NCI-H748 (cell line): ENCODE measurements at regions not wholly inside any gene's neighbourhood (a gene's known extent, or its start where the extent isn't known, plus 50 kb on each side); places are given as distances from the start of the nearest gene placed in this dataset.

Experiments used
- DNase-seq: peaks from one replicate; lab custom pipeline; 2025; ENCODE audit not compliant: unreplicated experiment; lab: John Stamatoyannopoulos, UW

DNA sequence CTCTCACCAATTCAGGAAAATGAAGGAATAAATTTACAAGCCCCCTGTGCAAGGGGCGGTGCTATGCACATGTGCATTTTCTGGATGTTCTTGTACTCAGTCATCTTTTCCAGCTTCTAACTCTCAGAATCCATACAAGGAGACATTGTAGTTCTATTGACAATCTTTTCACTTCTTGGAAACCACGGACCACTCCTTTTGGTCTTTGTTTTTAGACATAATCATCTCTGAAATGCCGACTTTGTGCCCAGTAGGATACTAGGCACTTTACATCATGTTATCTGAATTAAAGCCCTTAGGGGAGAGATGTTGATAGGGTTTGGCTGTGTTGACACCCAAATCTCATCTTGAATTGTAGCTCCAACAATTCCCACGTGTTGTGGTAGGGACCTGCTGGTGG lies 322.6 kb upstream of the WWC1 start:
- no peak for DNase-seq

DNA sequence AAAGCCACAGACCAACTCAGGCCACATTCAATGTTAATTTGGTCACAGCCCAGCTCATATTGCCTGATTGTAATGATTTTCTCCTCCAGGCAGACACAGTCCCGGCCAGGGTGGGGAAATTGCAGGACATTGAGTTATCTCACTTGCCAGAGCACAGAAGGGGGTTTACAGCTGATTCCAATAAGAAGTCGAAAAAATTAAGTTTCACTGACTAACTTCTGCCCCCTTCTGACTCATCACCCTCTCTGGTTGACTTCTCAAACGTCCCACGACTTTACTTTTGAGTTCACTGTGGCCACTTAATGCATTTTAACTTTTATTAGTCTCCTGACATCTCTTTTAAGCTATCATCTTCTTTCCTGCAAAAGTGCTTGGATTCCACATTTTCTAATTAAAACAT lies 321.4 kb upstream of the WWC1 start:
- no peak for DNase-seq

DNA sequence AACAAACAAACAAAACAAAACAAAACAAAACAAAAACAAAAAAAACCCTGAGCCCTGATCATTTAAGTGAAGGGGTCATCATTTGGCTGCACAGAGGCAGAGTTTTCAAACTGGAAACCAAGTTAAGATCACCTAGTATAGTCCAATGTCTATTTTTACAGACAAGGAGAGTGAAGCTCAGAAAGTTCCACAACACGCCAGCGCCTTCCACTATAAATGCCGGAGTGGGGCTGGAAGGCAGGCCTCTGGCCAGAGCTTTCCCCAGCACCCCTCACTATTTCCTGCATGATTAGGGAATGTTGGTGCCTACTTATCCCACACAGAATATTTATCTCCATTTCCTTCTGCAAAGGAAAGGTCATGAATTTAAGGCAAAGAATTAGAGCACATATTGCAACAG lies 319.7 kb upstream of the WWC1 start:
- no peak for DNase-seq

DNA sequence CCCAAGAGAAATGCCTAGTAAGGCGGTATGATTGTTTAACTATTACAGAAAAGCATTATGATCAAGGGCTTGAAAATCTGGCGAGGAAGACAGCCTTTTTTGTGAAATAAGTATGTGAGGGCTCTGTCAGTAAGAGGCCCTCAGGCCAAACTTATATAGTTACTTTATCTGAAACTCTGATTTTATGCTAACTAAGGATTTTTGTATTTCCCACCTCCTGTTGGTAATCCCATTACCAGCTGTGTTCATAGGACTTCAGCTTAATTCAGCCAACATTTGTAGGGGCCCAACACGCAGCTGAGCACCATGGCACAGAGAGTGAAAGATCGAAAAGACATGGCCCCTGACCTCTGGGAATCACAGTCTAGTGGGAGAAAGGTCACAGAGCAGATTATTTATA lies 318.3 kb upstream of the WWC1 start:
- no peak for DNase-seq

DNA sequence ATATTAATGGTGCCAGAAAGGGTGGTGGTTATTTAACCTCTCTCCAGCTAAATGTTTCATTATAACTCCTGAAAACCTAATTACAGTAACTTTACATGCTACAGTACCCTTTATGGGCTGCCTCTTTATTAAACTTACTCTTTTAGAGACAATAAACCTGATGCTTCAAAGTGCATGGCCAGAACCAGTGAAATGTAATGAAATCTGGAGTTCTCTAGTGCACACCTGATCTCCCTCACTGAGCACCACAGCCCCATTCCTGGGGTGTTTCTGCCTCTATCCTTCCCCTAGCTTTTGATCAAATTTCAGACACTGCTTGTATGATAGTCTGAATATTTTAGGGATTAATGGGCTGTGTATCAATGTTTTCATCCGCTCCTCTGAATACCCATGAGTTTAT lies 306.5 kb upstream of the WWC1 start:
- no peak for DNase-seq

DNA sequence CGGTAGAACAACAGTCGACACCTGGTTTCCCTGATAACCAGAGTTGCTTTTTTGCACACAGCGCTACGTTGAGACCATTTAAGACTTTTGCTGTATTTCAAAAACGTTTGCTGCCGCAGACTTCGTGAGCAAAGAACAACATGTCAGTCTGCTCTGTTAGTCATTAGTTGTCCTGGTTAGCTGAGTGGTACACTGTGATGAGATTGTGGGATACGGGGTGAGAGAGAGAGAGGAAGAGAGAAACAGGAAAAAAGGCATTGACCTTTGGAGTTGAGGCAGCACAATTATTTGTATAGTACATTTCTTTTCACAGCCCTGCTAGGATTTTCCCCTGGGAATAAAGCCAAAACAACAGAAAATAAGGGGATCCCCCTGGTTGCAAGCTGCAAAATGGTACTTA lies 306.1 kb upstream of the WWC1 start:
- no peak for DNase-seq

DNA sequence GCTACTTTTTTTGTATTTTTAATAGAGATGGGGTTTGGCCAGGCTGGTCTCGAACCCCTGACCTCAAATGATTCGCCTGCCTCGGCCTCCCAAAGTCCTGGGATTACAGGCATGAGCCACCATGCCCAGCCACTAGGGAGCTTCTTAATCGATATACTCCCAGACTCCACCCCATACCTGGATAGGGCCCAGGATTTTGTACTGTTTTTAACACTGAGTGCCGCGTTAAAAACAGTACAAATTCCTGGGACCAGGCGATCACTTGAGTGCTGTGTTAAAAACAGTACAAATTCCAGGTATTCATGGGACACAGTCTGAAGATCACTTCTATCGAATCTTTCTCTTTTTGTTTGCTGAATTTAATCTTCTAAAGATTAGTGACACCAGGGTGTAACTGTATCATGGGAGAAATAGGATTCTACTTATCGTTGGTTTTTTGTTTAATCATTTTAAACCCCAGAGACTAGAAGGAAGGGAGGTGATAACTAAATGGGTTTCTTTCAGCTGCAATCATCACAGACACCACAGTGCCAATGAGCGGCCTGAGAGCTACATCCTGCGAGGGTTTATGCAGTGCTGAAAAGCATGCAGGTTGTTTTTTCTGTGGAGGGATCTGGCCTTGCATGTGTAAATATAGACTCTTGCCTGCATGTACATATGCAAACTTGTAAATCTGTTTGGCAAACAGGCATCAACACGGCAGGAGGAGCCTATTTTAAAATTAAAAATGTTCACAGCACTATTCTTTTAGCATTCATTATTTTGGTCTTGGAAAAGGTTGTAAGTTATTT lies 303.8 kb upstream of the WWC1 start:
- DNase-seq: no peak

DNA sequence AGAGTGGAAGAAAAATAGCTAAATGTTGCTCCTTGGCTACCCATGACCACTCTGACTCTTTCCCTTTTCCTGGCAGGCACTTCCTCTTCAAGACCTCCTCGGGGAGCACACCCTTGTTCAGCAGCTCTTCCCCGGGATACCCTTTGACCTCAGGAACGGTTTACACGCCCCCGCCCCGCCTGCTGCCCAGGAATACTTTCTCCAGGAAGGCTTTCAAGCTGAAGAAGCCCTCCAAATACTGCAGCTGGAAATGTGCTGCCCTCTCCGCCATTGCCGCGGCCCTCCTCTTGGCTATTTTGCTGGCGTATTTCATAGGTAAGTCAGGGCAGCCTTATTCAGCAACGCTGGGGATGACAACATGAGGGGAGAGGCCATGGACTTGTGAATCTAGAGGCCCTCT lies 298.6 kb upstream of the WWC1 start:
- no peak for DNase-seq

DNA sequence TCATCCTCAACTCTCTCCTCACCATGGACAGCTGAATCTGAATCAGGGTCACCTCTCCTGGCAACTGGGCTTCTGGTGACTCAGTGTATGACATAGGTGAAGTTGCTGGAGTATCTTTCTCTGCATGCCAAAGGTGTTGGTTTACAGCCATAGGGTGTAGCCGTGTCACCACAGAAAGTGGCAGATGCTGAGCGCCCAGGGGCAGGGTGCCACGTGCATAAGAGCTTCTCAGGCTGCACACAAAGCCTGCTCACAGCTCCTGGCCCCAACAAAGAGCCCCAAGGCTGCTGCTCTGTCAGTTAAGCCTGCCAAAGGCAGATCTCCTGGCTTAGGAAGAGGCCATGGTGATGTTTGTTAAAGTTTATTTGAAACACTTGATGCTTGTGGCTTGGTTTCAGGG lies 297.7 kb upstream of the WWC1 start:
- no peak for DNase-seq

DNA sequence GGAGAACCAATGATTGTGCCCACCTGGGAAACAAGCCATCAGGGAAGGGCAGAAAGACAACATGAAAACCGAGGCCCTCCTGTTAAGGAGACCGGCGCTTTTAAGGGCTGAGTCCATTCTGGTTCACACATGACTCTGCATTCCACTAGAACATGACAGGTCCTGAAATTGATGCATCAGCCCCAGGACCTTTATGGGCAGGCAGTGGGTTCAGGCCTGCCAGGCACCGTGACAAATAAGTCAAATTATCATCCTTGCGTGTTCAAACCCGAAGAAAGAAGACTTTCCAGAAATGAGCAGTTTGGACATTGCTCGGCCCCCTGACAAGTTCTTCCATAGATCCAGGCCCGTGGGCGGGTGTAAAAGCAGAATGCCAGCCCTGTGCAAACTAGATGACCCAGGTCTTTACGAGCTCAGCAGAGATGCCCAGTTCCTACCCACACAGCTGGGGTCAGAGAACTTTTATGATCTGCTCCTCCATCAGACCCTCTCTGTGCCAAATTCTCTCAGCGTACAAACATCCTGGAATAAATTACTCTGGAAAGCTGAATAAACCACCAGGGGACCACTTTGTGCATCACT lies 295.5 kb upstream of the WWC1 start:
- no peak for DNase-seq

DNA sequence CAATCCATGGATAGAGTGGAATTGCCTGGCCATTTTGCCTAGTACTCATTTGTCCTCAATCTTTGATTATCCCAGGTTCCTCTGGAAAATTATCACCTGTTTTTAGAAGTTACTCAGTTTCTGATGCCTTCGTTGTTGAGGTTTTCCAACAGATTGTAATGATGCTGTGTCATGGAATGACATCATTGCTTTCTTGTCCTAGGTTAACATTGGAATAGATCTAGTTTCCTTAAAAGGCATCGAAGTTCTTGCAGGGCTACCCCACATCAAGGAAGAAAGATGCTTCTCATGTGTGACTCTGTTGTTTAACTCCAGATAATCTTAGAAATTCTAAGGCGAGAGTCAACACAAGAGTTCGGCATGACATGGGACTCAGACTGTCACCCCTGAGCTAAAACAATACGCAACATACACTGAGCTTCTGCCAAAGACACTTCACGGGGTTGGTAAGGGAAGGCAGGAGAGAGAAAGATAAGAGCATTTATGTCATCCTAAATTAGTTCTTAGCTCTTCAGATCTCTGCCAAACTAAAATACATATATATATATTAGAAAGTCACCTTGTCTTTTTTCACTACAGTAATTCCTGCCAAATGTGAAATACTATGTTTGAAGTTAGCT lies 293.2 kb upstream of the WWC1 start:
- DNase-seq: no peak

DNA sequence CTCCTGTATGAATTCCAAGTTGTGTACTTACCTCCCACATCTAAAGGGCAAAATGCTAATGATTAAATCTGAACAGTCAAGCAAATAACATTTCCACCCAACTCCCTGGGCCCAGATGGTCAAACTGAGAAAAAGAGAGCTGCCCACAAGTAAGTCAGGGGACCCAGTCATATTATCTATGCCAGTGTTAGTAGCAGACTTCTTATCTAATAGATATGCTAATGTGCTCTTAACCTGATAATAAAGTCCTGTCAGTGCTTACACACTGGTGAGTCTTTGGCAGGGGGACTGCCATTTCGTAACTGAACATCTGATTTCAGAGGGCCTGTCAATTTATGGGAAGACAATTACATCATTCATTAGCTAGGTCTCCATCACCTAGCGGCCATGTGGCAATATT lies 292.3 kb upstream of the WWC1 start:
- no peak for DNase-seq

DNA sequence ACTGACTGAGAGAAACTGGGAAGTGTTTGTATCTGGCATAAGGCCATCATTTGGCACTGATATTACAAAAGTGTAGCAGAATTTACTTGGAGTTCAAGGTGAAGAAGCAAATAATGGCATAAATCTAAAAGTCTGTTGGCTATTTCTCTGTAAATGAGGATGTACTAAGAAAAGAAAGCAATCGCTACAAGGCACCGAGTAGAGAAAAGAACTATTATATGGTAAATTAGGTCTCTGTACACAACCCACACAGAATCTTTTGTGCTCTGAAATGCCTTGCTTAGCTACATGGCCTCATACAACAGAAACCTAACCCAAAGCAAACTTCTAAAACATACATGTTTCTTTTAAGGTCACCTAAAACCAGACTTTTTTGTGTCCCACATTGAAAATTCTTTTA lies 290.1 kb upstream of the WWC1 start:
- no peak for DNase-seq

DNA sequence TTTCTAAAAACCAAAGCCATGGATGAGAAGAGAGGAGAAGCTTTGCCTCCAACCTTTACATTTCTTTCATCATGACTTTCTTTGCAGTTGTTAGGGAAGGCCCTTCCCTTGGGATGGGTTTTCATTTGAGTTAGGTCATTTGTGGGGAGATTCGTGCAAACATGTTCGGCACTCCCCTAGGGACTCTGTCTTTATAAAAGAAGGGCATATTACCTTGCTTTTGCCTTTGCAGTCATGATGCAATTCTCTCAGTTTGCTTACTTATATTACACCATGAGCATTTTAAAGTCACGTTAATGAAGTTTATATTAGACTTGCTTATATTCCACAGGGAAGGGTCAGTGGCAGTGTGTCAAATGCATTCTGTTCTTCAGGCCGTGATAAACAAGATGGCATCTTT lies 289.3 kb upstream of the WWC1 start:
- DNase-seq: no peak

DNA sequence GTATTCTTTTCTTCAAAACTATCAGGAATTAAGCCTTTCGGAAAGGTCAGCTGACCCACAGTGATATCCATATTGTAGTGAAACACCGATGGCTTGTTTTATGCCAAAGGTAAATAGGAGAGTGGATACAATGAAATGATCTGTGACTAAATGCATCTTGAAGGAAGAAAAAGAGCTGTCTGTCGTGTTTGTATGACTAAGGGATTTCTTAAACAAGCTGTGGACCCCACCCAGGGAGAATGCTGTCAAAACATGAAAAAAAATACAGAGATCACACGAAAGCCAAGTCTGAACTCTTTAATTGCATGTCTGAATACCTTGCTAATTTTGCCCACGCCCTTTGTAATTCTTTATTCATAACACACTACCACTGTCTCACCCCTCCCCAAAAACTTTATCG lies 286.4 kb upstream of the WWC1 start:
- no peak for DNase-seq

DNA sequence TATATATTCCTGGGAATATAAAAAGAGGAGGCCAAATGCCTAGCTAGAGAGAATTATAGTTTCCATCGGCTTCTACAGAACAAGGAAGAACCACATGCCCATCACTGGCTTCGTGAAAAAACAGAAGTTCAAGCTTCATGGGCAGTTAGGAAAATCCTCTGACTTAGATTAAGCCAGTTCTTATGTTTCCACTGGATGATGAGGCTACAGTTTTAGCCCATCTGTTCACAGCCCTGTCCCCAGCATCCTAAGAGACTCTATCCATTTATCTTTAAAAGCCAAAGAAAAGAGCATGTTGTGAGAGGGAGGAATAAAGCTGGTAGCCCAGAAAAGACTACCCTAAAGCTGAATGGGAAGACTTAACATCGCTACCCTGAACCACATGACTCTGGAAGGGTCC lies 285.5 kb upstream of the WWC1 start:
- DNase-seq: no peak

DNA sequence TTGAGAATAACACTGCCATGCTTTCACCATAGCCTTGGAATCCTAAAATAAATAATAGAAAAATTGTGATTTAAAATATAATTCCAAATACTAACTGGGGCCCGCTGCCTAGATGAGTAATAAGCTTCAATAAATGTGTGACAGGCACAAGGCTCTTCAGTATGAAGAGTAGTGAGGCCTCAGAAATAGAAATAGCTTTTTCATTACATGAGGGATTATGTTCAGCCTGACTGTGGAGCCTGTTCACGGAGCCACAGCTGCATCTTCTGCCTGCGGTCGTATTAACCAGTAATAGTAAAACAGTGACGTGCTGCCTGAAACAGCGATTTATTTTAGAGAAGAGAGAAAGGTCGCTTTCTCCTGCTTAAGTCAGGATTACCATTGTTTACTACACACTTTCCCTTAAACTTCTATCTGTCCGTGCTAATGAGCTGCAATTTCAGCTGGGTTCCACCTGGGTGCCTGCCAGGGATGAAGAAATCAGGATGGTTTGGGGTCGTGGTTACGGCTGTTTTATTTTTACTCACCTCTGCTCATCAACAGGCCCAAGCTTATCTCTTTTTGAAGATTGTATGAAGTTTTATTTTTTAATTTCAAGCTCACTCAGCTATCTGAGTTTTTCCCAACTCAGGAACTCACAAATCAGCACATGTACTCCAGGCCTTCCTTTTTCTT lies 284.9 kb upstream of the WWC1 start:
- DNase-seq: no peak

DNA sequence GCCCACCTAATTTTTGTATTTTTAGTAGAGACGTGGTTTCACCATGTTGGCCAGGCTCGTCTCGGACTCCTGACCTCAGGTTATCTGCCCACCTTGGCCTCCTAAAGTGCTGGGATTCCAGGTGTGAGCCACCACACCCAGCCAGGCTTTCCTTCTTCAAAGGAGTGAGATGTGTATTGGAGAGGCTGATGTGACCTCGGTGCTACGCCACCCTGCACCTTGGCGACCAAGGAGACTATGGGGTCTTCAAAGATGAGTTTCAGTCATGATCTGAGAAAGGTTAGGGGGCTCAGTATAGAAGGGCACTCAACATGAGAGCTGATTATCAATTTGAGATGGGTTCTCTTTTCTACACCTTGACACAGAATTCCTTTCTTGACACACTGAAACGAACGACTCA lies 284.2 kb upstream of the WWC1 start:
- DNase-seq: no peak

DNA sequence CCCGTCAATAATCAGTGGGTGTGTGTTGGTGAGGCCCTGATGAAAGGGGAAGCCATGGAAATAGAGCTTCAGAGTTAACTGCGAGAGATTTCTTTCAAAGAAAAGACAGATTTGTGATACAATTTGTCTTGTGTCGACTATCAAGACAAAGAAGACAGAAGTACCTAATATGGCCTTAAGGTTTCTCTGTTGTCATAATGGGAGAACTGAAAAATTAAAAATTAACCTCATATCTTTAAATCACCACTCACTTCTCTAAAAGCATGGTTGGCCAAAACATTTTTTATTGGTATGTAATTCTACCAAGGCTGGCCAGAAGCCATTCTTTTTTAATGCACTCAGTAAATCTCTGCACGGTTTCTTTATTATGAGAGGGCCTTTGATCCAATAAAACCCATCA lies 282.9 kb upstream of the WWC1 start:
- DNase-seq: no peak

DNA sequence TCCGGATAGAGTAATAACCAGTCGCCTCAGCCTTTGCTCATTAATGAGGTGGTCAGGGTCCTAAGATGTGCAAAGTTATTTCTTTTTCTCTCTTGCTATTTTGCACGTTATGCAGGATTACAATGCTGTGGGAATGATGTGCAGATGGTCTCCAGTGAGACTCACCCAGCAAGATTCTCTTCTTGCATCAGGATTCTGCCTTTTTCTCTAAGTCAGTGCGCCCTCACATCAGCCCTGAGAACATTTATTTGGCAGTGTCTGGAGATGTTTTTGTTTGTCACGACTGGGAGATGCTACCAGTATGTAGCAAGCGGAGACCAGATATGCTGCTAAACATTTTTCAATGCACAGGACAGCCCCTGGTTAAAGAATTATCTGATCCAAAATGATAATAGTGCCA lies 280.3 kb upstream of the WWC1 start:
- DNase-seq: no peak

DNA sequence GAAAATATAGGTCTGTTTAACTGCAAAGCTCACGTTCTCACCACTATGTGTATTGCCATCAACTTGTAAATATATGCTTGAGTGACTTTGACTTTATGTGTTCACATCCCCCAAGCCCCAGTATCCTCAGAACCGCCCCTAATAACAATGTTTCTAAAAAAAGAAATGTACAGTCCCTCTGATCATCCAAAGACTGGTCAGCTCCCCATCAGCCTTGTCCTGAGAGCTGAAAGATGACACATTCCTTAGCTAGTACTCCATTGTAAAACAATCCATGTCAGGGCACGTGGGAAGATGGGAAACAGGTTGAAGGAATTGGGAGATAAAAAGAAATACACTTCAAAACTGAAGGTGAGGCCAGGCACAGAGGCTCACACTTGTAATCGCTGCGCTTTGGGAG lies 279.4 kb upstream of the WWC1 start:
- no peak for DNase-seq

DNA sequence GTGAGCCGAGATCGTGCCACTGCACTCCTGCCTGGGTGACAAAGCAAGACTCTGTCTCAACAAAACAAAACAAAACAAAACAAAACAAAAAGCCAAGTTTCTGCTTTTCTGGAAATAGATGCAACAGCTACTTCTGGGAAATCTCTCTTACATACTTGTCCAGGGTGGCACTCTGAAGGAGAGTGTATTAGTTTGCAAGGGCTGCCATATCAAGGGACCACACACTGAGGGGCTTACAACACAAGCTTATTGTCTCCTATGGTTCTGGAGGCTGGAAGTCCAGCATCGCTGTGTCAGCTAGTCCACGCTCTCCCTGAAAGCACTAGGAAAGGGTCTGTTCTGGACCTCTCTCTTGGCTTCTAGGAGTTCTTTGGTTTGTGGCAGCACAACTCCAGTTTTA lies 277.9 kb upstream of the WWC1 start:
- DNase-seq: no peak
